Hepatocyte (in vitro differentiated cells): ENCODE measurements at regions not wholly inside any gene's neighbourhood (a gene's known extent, or its start where the extent isn't known, plus 50 kb on each side); places are given as distances from the start of the nearest gene placed in this dataset.

Experiments
- DNase-seq: peaks from one replicate; pipeline ENCODE4 v3.0.0-alpha.2; 2016; ENCODE audit warnings: low spot score
- H2AFZ ChIP-seq: fragments of 200-600 bp; sonication (generic); 2 replicates; pipeline ENCODE4 v1.6.0; 2016; ENCODE audit warnings: antibody characterized with exemption, mild to moderate bottlenecking
- H3K27ac ChIP-seq: fragments of 200-600 bp; sonication (generic); 2 replicates; pipeline ENCODE4 v1.5.1; 2016; ENCODE audit warnings: mild to moderate bottlenecking
- H3K27me3 ChIP-seq: fragments of 200-600 bp; sonication (generic); 2 replicates; pipeline ENCODE4 v1.6.1; 2016
- H3K36me3 ChIP-seq: fragments of 200-600 bp; sonication (generic); replicated peaks from 2 replicates; pipeline ENCODE4 v1.5.1; 2016; ENCODE audit warnings: low read depth; ENCODE audit not compliant: insufficient read depth
- H3K4me1 ChIP-seq: fragments of 200-600 bp; sonication (generic); 2 replicates; pipeline ENCODE4 v1.5.1; 2016; ENCODE audit warnings: mild to moderate bottlenecking, moderate library complexity; ENCODE audit not compliant: insufficient read depth
- H3K4me2 ChIP-seq: fragments of 200-600 bp; sonication (generic); 2 replicates; pipeline ENCODE4 v1.6.0; 2016
- H3K4me3 ChIP-seq: fragments of 200-600 bp; sonication (generic); 2 replicates; pipeline ENCODE4 v1.5.1; 2016; ENCODE audit warnings: mild to moderate bottlenecking
- H3K79me2 ChIP-seq: fragments of 200-600 bp; sonication (generic); 2 replicates; pipeline ENCODE4 v1.6.0; 2017; ENCODE audit warnings: mild to moderate bottlenecking
- H3K9me2 ChIP-seq: fragments of 200-600 bp; sonication (generic); replicated peaks from 2 replicates; pipeline ENCODE4 v1.6.0; 2017; ENCODE audit warnings: mild to moderate bottlenecking; ENCODE audit not compliant: insufficient read depth
- H3K9me3 ChIP-seq: fragments of 200-600 bp; sonication (generic); 2 replicates; pipeline ENCODE4 v1.5.1; 2016; ENCODE audit warnings: low read depth, mild to moderate bottlenecking
- H4K20me1 ChIP-seq: fragments of 200-600 bp; sonication (generic); 2 replicates; pipeline ENCODE4 v1.6.0; 2016; ENCODE audit warnings: mild to moderate bottlenecking; ENCODE audit not compliant: insufficient read depth, poor library complexity, severe bottlenecking
- CTCF ChIP-seq: fragments of 200-600 bp; sonication (generic); IDR thresholded peaks from 2 replicates; pipeline ENCODE4 v1.5.1; 2016; ENCODE audit warnings: antibody characterized with exemption, mild to moderate bottlenecking; ENCODE audit not compliant: poor library complexity
- EZH2 ChIP-seq: fragments of 200-600 bp; sonication (generic); IDR thresholded peaks from 2 replicates; pipeline ENCODE4 v1.6.1; 2016; ENCODE audit warnings: antibody characterized with exemption, mild to moderate bottlenecking, borderline replicate concordance
- EZH2phosphoT487 ChIP-seq: fragments of 200-600 bp; sonication (generic); IDR thresholded peaks from one replicate; pipeline ENCODE4 v1.6.1; 2018; ENCODE audit warnings: antibody characterized with exemption, mild to moderate bottlenecking, low read depth, moderate library complexity; ENCODE audit not compliant: unreplicated experiment, severe bottlenecking
- WGBS: methylation state at CpG from one replicate; pipeline ENCODE4 v1.1.6; 2016; ENCODE audit warnings: low lambda C conversion rate; ENCODE audit errors: missing lambda C conversion rate; 5-methylcytosine and 5-hydroxymethylcytosine counted together

DNA sequence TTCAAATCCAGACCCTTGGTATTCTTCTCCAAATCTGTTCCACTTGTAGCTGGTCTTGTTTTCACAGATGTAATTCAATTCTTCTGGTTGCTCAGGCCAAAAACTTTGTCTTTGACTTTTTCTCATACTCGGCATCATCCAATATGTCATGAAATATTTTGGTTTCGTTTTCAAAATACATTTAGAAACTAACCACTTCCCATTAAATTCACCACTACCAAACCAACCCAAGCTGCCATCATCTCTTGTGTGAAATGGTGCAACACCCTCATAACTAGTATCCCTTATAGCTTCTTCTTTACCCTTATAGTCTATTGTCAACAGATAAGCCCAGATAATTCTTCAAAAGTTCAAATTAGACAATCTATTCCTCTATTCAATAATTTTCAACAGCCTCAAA is 192.1 kb downstream of the PRR32 start:
- Histone ChIP-seq H2AFZ (no peak overlapping the region), H3K9me3 (no peaks in the 10 kb centered on the region), H3K4me3 (no peak overlapping the region), H3K79me2 (no peaks in the 10 kb centered on the region), H3K9me2 (no peaks in the 10 kb centered on the region), H3K27ac (no peak overlapping the region), H3K4me2 (no peak overlapping the region), H3K36me3 (no peaks in the 10 kb centered on the region), H3K4me1 (no peaks in the 10 kb centered on the region), H3K27me3 (no peaks in the 10 kb centered on the region), H4K20me1 (no peaks in the 10 kb centered on the region)
- no peak for DNase-seq
- 66% methylated on average over 2 of the region's 2 CpGs for WGBS
- TF ChIP-seq EZH2phosphoT487: no peak
- no peak for TF ChIP-seq EZH2
- TF ChIP-seq CTCF: no peak

DNA sequence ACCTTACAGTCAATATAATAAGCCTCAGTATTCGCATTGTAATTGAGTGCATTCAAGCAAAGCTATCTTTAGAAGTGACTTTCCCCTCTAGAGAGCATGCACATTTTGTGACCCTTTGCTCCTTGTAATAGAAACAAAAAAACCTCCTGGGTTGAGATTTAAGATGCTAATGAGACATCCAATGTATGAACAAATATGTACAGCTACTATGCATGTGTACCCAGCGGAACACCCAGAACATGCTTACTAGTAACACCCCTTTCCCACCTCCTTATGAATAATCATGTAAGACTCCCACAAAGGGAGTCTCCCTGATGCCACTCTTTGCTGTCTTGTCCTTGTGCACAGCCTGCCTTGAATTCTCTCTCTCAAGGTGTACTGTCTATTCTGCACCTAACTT is 205.5 kb downstream of the PRR32 start:
- Histone ChIP-seq H3K4me3 (no peak overlapping the region), H4K20me1 (no peaks in the 10 kb centered on the region), H3K27me3 (no peaks in the 10 kb centered on the region), H3K9me3 (no peaks in the 10 kb centered on the region), H3K9me2 (no peaks in the 10 kb centered on the region), H3K79me2 (no peaks in the 10 kb centered on the region), H3K27ac (no peak overlapping the region), H3K4me1 (no peaks in the 10 kb centered on the region), H2AFZ (no peak overlapping the region), H3K36me3 (no peaks in the 10 kb centered on the region), H3K4me2 (no peak overlapping the region)
- no peak for DNase-seq
- WGBS: 84% methylated on average over 2 of the region's 2 CpGs
- TF ChIP-seq EZH2: no peak
- TF ChIP-seq CTCF: no peak

DNA sequence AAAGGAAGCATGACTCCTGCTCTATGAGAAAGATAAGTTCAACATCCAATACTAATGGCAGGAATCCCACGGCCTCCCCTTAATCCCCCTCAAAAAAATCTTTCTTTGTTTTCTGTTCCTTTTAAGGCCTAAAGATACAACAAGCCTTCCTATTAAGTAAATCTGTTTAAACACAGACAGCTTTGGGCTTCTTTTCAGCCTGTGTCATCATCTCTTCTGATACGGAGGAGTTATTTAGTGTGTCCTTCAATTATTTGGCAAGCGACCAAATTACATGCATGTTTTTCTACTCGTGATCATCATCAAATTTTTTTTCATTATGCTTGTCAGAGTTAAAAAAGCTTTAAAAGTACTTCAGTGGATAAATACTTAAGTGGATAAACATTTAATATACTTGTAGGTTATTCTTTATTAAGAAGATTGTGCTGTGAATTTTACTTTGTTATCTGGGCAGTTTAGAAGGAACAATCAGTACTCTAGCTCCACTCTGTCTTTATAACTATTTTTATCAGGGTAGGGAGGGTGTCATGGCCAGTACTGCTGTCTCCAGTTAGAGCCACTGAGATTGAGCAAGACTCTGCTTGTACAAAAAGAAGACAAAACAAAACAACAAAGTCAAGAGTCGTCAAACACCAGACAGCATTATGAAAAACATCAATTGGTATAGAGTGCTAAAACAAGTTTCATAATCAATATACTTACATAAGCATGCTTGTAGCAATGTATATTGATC is 210.7 kb downstream of the PRR32 start:
- Histone ChIP-seq H3K36me3 (no peaks in the 10 kb centered on the region), H3K27me3 (no peaks in the 10 kb centered on the region), H3K79me2 (no peaks in the 10 kb centered on the region), H3K4me3 (no peak overlapping the region), H3K4me1 (no peaks in the 10 kb centered on the region), H2AFZ (peak overlapping the region; percentile 24), H3K9me2 (no peaks in the 10 kb centered on the region), H4K20me1 (no peaks in the 10 kb centered on the region), H3K4me2 (no peak overlapping the region), H3K27ac (peak overlapping the region; percentile 1), H3K9me3 (no peaks in the 10 kb centered on the region)
- 38% methylated on average over 5 of the region's 5 CpGs for WGBS
- DNase-seq: no peak
- TF ChIP-seq EZH2phosphoT487 (no peak), EZH2 (no peak), CTCF (no peak)
